GM23338 (cell line): ENCODE measurements at regions not wholly inside any gene's neighbourhood (a gene's known extent, or its start where the extent isn't known, plus 50 kb on each side); places are given as distances from the start of the nearest gene placed in this dataset.

ENCODE experiments used
- ATAC-seq: fragments of 200-7000 bp; cut with Tn5 transposase; 3 replicates; pipeline ENCODE4 v1.9.1; 2020
- DNase-seq: peaks from one replicate; pipeline ENCODE4 v3.0.0-alpha.2; 2015; ENCODE audit warnings: low spot score
- H2AFZ ChIP-seq: fragments of 200-600 bp; sonication (generic); 2 replicates; pipeline ENCODE4 v1.8.0; 2016; ENCODE audit warnings: antibody characterized with exemption, mild to moderate bottlenecking, moderate library complexity
- H3F3A ChIP-seq: fragments of 200-600 bp; sonication (generic); replicated peaks from 2 replicates; pipeline ENCODE4 v1.8.0; 2017; ENCODE audit warnings: antibody characterized with exemption, mixed run types, low read depth
- H3K27ac ChIP-seq: fragments of 200-600 bp; sonication (generic); 2 replicates; pipeline ENCODE4 v1.6.1; 2016; ENCODE audit warnings: low read depth
- H3K27me3 ChIP-seq: fragments of 200-600 bp; sonication (generic); 2 replicates; pipeline ENCODE4 v1.8.0; 2016; ENCODE audit warnings: mild to moderate bottlenecking, mixed run types, moderate library complexity; ENCODE audit not compliant: insufficient read depth
- H3K36me3 ChIP-seq: fragments of 200-600 bp; sonication (generic); 2 replicates; pipeline ENCODE4 v1.8.0; 2016; ENCODE audit warnings: mild to moderate bottlenecking; ENCODE audit not compliant: insufficient read depth
- H3K4me1 ChIP-seq: fragments of 200-600 bp; sonication (generic); 2 replicates; pipeline ENCODE4 v1.8.0; 2016; ENCODE audit warnings: mild to moderate bottlenecking, moderate library complexity; ENCODE audit not compliant: insufficient read depth
- H3K4me2 ChIP-seq: fragments of 200-600 bp; sonication (generic); 2 replicates; pipeline ENCODE4 v1.7.1; 2017; ENCODE audit warnings: mixed run types
- H3K4me3 ChIP-seq: fragments of 200-600 bp; sonication (generic); 2 replicates; pipeline ENCODE4 v1.6.1; 2016; ENCODE audit warnings: mixed run types
- H3K79me2 ChIP-seq: fragments of 200-600 bp; sonication (generic); replicated peaks from 2 replicates; pipeline ENCODE4 v1.8.0; 2017; ENCODE audit warnings: mild to moderate bottlenecking; ENCODE audit not compliant: insufficient read depth
- H3K9me2 ChIP-seq: fragments of 200-600 bp; sonication (generic); 2 replicates; pipeline ENCODE4 v1.8.0; 2017; ENCODE audit not compliant: insufficient read depth
- H4K20me1 ChIP-seq: fragments of 200-600 bp; sonication (generic); replicated peaks from 2 replicates; pipeline ENCODE4 v1.8.0; 2017; ENCODE audit warnings: mild to moderate bottlenecking; ENCODE audit not compliant: insufficient read depth
- H3K27ac Mint-ChIP-seq: 2 replicates; pipeline ENCODE4 v1.8.0; 2020; ENCODE audit warnings: inconsistent platforms, mild to moderate bottlenecking, moderate library complexity, mixed read lengths
- H3K27me3 Mint-ChIP-seq: 3 replicates; pipeline ENCODE4 v1.8.0; 2022; ENCODE audit warnings: low read depth, mild to moderate bottlenecking, moderate library complexity, mixed read lengths, inconsistent platforms; ENCODE audit not compliant: insufficient read depth, poor library complexity
- H3K36me3 Mint-ChIP-seq: 3 replicates; pipeline ENCODE4 v1.8.0; 2021; ENCODE audit warnings: low read depth, mild to moderate bottlenecking, inconsistent platforms, moderate library complexity, mixed read lengths
- H3K4me1 Mint-ChIP-seq: 3 replicates; pipeline ENCODE4 v1.8.0; 2020; ENCODE audit warnings: mild to moderate bottlenecking, inconsistent platforms, mixed read lengths
- H3K4me3 Mint-ChIP-seq: 3 replicates; pipeline ENCODE4 v1.8.0; 2021; ENCODE audit warnings: moderate library complexity, mild to moderate bottlenecking, inconsistent platforms, mixed read lengths
- H3K9me3 Mint-ChIP-seq: 3 replicates; pipeline ENCODE4 v1.8.0; 2020; ENCODE audit warnings: moderate library complexity, mild to moderate bottlenecking, inconsistent platforms, mixed read lengths
- ETS1 ChIP-seq: IDR thresholded peaks from 2 replicates; pipeline ENCODE4 v1.6.1; 2016; ENCODE audit warnings: antibody characterized with exemption
- EZH2 ChIP-seq: fragments of 200-600 bp; sonication (generic); IDR thresholded peaks from one replicate; pipeline ENCODE4 v1.8.0; 2017; ENCODE audit warnings: antibody characterized with exemption, mild to moderate bottlenecking, low read depth; ENCODE audit not compliant: unreplicated experiment
- EZH2phosphoT487 ChIP-seq: fragments of 200-600 bp; sonication (generic); IDR thresholded peaks from one replicate; pipeline ENCODE4 v1.8.1; 2018; ENCODE audit warnings: antibody characterized with exemption; ENCODE audit not compliant: unreplicated experiment
- JUNB ChIP-seq: IDR thresholded peaks from one replicate; pipeline ENCODE4 v1.6.1; 2016; ENCODE audit warnings: antibody characterized with exemption; ENCODE audit not compliant: unreplicated experiment
- POLR2AphosphoS5 ChIP-seq: IDR thresholded peaks from 2 replicates; pipeline ENCODE4 v1.6.1; 2016; ENCODE audit warnings: antibody characterized with exemption, low read depth
- ZNF114 ChIP-seq: fragments of 250-450 bp; sonication (Bioruptor Pico); IDR thresholded peaks from 2 replicates; pipeline ENCODE4 v1.5.0; 2020; ENCODE audit warnings: mild to moderate bottlenecking, moderate library complexity
- ZNF331 ChIP-seq: fragments of 250-450 bp; sonication (Bioruptor Pico); IDR thresholded peaks from 2 replicates; pipeline ENCODE4 v1.5.0; 2020; ENCODE audit warnings: low read depth, mild to moderate bottlenecking, moderate library complexity

DNA sequence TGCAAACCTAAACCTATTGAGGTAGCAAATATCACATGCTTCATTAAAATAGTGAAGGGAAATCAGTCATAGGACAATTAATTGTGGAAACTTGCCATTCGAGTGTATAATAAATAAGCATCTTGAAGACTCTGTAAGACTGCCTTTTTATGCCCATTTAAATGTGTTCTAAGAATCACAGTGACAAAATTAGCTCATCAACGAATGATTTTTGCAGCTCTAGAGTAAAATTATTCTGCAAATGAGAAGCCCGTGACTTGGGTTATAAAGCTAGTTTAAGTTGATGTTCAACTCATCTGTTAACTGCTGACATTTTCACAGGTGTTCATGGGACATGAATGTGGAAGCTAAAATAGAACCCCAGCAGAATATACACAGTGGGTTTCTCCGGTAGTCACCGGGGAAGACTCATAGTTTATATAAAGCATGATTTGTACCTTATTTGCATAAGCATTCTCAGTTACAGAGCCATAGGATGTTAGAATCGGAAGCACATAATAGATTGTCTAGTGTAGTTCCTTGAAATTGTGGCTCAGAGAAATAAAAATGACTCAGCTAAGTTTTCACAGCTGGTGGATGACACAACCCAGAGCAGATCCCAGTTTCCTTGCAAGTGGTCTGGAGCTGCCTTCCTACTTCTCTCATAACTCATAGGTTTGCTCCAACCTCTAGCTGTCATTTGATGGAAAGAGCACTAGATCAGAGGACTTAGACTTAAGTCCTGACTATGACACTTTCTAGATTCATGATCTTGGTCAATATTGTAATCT, 107.3 kb downstream of the UCHL5 start:
- no peak for DNase-seq
- TF ChIP-seq POLR2AphosphoS5, result no peak
- no peak for TF ChIP-seq ETS1
- no peaks in the 10 kb centered on the region for H3K36me3 Mint-ChIP-seq
- no peak for ATAC-seq
- Histone ChIP-seq H3K27me3 (no peaks in the 10 kb centered on the region), H3K4me3 (no peak overlapping the region), H3K27ac (no peak overlapping the region), H3K79me2 (no peaks in the 10 kb centered on the region), H3K9me2 (no peaks in the 10 kb centered on the region), H3K4me2 (no peak overlapping the region), H3K36me3 (no peaks in the 10 kb centered on the region), H3F3A (no peaks in the 10 kb centered on the region), H4K20me1 (no peaks in the 10 kb centered on the region), H2AFZ (no peak overlapping the region), H3K4me1 (no peaks in the 10 kb centered on the region)
- H3K27ac Mint-ChIP-seq, result no peak overlapping the region
- H3K9me3 Mint-ChIP-seq, result no peaks in the 10 kb centered on the region
- H3K4me3 Mint-ChIP-seq, result no peak overlapping the region
- H3K27me3 Mint-ChIP-seq, result no peaks in the 10 kb centered on the region
- H3K4me1 Mint-ChIP-seq, result no peaks in the 10 kb centered on the region

GRCh38 chr1:192952646-192953045, 106.5 kb downstream of the UCHL5 start:
- DNase-seq (no peak), ATAC-seq (no peak)
- no peaks in the 10 kb centered on the region for H3F3A ChIP-seq
- H3K4me1 Mint-ChIP-seq, result no peaks in the 10 kb centered on the region
- no peak overlapping the region for H3K4me3 Mint-ChIP-seq
- H3K27me3 ChIP-seq, result no peaks in the 10 kb centered on the region
- no peaks in the 10 kb centered on the region for H3K9me2 ChIP-seq
- no peak overlapping the region for H3K27ac ChIP-seq
- no peaks in the 10 kb centered on the region for H4K20me1 ChIP-seq
- no peak overlapping the region for H3K4me2 ChIP-seq
- H3K36me3 ChIP-seq, result no peaks in the 10 kb centered on the region
- H3K4me1 ChIP-seq, result no peaks in the 10 kb centered on the region
- H3K4me3 ChIP-seq, result no peak overlapping the region
- TF ChIP-seq EZH2, result no peak
- no peak for TF ChIP-seq JUNB
- no peaks in the 10 kb centered on the region for H3K36me3 Mint-ChIP-seq
- H3K27ac Mint-ChIP-seq, result no peak overlapping the region
- H3K79me2 ChIP-seq, result no peaks in the 10 kb centered on the region
- no peaks in the 10 kb centered on the region for H3K9me3 Mint-ChIP-seq
- H2AFZ ChIP-seq, result no peak overlapping the region
- H3K27me3 Mint-ChIP-seq, result no peaks in the 10 kb centered on the region

- no peaks in the 10 kb centered on the region for H3K4me1 Mint-ChIP-seq
- Histone ChIP-seq H3K79me2 (no peaks in the 10 kb centered on the region), H3K27ac (no peak overlapping the region), H3K36me3 (no peaks in the 10 kb centered on the region), H3K27me3 (no peaks in the 10 kb centered on the region), H3F3A (no peaks in the 10 kb centered on the region), H3K4me2 (no peak overlapping the region), H3K4me3 (no peak overlapping the region), H2AFZ (no peak overlapping the region), H3K4me1 (no peaks in the 10 kb centered on the region), H4K20me1 (no peaks in the 10 kb centered on the region), H3K9me2 (no peaks in the 10 kb centered on the region)
- ATAC-seq (no peak), DNase-seq (no peak)
- no peaks in the 10 kb centered on the region for H3K36me3 Mint-ChIP-seq
- no peak overlapping the region for H3K4me3 Mint-ChIP-seq
- no peaks in the 10 kb centered on the region for H3K27me3 Mint-ChIP-seq
- H3K27ac Mint-ChIP-seq, result no peak overlapping the region
- no peak for TF ChIP-seq ETS1
- TF ChIP-seq ZNF331 (CRISPR knock-in tag), result no peak
- no peak for TF ChIP-seq EZH2
- no peak for TF ChIP-seq EZH2phosphoT487
- no peak for TF ChIP-seq ZNF114 (CRISPR knock-in tag)
- H3K9me3 Mint-ChIP-seq, result no peaks in the 10 kb centered on the region
These were observed 104.4 kb downstream of the UCHL5 start for GRCh38 chr1:192954705-192955265.
